Limb (tissue), 2 donors: ENCODE measurements at regions not wholly inside any gene's neighbourhood (a gene's known extent, or its start where the extent isn't known, plus 50 kb on each side); places are given as distances from the start of the nearest gene placed in this dataset.
"Not testable (repeated sequence)": the region's sequence is repeated elsewhere in the genome, so short reads cannot be mapped to it uniquely, and the experiment has no call there.

ENCODE experiments used
- DNase-seq, 2 donors: peaks; one replicate each; pipeline ENCODE4 v3.0.0-alpha.2; 2016; ENCODE audit errors: extremely low spot score in 2 of 2

DNA sequence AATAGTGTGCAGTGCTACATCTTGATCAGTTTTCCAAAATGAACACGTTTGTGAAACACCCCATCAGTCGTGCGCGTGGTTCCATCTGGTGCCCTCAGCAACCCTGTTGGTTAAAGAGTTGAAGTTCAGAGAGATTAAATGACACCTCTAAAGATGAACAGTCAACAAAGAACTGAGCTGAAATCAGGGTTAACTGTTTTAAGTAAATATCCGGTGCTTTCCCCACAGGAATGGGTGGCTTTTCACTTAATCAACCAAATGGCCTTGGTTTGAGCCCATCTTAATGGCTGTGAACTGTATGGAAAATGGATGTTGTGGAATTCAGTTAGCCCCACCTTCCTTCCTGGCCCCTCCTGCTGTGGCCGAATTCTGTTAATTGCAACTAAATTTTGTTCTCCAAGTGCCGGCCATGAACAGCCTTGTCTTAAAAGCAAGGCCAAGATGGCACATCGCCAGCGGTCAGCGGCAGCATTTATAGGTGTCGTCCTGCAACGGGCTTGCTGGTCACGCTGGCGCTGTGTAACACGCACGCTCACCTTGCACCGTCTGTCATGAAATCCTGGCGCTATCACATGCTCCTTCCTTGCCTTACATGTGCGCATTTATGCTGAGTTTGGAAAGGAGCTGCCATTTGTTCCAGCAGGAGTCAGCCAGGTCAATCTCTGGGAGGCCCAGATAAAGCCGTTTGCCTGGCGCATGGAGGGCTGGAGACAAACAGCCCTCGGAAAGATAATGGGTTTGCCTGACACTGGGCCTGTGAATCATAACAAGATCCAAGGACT, 164.5 kb downstream of the ERMARD start:
- no peak for DNase-seq

DNA sequence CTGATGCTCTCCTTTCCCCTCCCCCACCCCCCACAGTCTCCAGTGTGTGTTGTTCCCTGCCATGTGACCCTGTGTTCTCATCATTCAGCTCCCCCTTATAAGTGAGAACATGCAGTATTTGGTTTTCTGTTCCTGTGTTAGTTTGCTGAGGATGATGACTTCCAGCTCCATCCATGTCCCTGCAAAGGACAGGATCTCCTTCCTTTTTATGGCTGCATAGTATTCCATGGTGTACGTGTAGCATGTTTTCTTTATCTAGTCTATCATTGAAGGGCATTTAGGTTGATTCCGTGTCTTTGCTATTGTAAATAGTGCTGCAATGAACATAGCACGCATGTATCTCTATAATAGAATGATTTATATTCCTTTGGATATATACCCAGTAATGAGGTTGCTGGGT, 162.3 kb downstream of the ERMARD start:
- not testable (repeated sequence) for DNase-seq

GRCh38 chr6:169913096-169913638, 161.7 kb downstream of the ERMARD start:
- DNase-seq = no peak

DNA sequence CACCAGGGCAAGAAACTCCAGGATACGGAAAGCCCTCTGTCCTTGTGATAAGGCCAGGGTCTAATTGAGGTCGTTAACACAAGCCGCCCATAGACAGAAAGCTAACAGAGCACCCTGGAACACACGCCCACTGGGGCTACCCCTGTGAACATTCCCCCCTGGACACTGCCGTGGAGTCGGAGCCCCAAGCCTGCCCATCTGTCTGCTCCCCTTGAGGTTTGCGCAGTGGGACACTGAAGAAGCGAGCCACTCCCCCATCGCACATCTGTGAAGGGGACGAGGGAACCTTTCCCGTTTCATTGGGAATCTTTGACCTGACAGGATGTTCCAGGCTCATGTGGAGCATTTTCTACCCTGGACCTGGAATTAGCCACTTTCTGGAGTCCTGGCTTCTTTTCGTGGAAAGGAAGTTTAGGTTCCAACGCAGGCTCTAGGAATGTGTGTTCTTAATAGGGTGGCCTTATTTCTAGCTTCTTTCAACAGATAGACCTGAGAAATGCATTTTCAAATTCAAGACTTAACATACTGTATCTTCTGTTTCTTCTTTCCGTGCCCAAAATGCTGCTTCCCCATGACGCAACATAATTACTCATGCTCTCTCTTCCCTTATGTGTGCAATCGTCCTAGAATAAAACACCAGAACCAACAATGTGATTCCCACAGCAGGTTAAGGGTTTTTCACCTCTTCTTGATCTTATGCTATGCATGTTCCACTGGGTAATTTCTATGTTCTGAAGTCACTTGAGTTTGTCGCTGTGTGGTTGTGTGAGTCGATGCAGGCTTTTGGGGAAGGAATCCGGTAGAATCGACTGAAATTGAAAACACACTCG, 161.1 kb downstream of the ERMARD start:
- DNase-seq = no peak

DNA sequence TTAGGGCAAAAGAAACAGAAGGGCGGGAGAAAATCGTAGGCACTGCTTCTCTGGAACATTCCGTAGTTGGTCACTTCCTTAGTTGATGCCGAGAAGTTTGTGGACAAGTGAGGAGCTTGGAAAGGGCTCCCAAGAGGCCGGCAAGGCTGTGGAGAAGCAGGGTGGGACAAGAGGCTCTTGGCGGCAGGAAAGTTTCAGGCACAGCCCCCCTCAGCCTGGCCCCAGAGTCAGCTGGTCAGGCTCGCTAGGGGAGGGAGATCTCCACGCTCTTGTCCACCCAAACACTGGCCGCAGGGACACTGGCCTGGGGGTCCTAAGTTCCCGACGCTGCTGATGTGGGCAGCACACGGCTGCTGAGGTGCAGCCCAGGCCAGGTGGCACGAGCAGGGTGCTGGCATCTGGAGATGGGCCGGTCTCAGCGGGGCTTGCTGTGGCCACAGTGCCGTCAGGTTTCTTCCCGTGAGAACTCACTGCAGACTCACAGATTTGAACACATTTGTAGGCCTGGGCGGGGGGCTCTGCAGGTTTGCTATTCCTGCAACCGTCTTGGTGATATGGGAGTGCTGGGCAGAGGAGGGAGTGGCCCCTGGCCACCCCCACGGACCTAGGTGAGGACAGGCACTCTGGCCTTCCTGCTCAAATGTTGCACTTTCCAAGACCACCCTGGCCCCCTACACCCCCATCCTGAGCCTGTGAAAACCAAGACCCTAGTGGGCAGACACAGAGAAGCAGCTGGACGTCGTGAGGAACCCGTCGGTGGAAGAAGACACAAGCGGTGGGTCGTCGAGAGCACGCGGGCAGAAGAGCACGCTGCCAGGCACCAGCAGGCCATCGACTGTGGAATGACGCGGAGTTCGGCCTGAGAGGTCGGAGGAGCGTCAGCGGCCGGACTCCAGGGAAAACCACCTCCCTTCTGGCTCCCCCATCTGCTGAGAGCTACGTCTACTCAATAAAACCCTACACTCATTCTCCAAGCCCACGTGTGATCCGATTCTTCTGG, 160.1 kb downstream of the ERMARD start:
- no peak for DNase-seq

GRCh38 chr6:169909113-169909512, 157.7 kb downstream of the ERMARD start:
- no peak for DNase-seq

DNA sequence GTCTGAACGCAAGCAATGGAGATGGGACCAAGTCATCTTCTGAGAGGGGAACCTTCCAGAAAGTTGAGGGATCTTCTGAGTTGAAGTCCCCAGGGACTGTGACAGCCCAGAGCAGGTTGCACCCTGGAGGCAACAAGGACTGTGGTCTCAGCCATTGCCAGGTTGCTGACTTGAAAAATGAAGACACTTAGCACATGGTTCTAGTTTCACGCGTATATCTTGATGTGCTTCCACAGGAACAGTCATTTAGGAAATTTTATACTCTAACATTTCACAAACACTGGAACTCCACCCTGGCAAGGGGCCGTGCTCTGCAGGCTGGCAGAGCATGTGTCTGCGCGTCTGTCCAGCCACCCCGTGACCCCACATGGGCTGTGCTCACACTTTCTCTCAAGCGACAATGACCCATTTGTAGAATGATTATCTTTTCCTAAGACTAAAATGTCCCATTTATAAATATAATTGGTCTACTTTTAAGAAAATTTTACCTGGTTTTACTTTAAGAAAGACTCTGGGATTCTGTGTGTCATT, 157.0 kb downstream of the ERMARD start:
- no peak for DNase-seq

- no peak for DNase-seq
Measured at GRCh38 chr6:169907419-169908115, 156.1 kb downstream of the ERMARD start.

- DNase-seq = no peak
Measured at GRCh38 chr6:169906688-169907418, 155.4 kb downstream of the ERMARD start.

DNA sequence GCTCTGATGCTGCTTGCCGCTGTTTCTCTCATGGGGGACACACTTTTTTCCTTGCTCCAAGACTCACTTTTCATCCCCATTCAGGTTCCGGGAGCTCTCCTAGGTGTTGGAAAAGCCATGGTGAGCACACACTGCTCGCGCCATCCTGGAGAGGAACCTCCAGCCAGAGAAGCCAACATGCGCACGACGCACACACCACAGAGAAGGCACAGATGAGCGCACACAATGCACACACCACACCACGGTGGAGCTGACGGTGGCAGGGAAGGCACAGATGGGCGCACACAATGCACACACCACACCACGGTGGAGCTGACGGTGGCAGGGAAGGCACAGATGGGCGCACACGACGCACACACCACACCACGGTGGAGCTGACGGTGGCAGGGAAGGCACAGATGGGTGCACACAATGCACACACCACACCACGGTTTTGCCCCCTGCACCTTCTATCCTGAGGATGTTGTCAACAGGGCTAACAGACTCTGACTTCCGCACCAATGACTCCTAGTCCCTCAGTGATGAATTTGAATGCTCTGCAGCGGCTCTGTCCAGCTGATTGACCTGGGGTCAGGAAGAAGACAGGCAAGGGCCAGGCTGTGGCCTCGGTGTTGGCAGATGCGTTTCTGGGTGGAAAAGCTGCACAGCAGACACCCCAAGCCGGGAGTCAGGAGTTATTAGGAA, 154.7 kb downstream of the ERMARD start:
- DNase-seq = no peak

GRCh38 chr6:169905041-169905807, 153.8 kb downstream of the ERMARD start:
- DNase-seq = no peak

- no peak for DNase-seq
Measured at GRCh38 chr6:169904051-169904922, 152.9 kb downstream of the ERMARD start.

- no peak for DNase-seq
Measured at GRCh38 chr6:169903122-169903521, 151.7 kb downstream of the ERMARD start.

GRCh38 chr6:169902604-169903003, 151.2 kb downstream of the ERMARD start:
- DNase-seq = no peak

- DNase-seq = no peak
Measured at GRCh38 chr6:169902070-169902469, 150.6 kb downstream of the ERMARD start.

GRCh38 chr6:169899481-169900145, 148.2 kb downstream of the ERMARD start:
- DNase-seq = no peak
